Keratinocyte (primary cell): ENCODE measurements at regions not wholly inside any gene's neighbourhood (a gene's known extent, or its start where the extent isn't known, plus 50 kb on each side); places are given as distances from the start of the nearest gene placed in this dataset.

Experiments
- DNase-seq: peaks from one replicate; pipeline ENCODE4 v3.0.0-alpha.2; 2011; ENCODE audit warnings: low read depth, missing footprints, low spot score
- FAIRE-seq: peaks from 2 replicates; lab custom pipeline; 2011; peaks lifted over from hg19 to GRCh38; lab: Jason Lieb, UNC
- H2AFZ ChIP-seq: 2 replicates; pipeline ENCODE4 v1.6.0; 2012; ENCODE audit warnings: low read length, control low read depth, inconsistent platforms; ENCODE audit not compliant: control insufficient read depth
- H3K27ac ChIP-seq: 2 replicates; pipeline ENCODE4 v1.5.1; 2011; ENCODE audit warnings: low read length; ENCODE audit not compliant: control insufficient read depth, insufficient read depth
- H3K27me3 ChIP-seq: 3 replicates; pipeline ENCODE4 v1.6.0; 2011; ENCODE audit warnings: low read length; ENCODE audit not compliant: control insufficient read depth, insufficient read depth; ENCODE audit errors: extremely low read depth
- H3K36me3 ChIP-seq, 2 experiments: 2 replicates in 1 of 2; 3 replicates in 1 of 2; pipeline ENCODE4 v1.5.1; 2011; ENCODE audit warnings: low read length in 2 of 2, mild to moderate bottlenecking in 1 of 2; ENCODE audit not compliant: control insufficient read depth in 2 of 2, insufficient read depth in 2 of 2; ENCODE audit errors: extremely low read depth in 1 of 2
- H3K4me1 ChIP-seq: 3 replicates; pipeline ENCODE4 v1.5.1; 2011; ENCODE audit warnings: low read length; ENCODE audit not compliant: control insufficient read depth, insufficient read depth; ENCODE audit errors: extremely low read depth
- H3K4me2 ChIP-seq: 3 replicates; pipeline ENCODE4 v1.6.0; 2011; ENCODE audit warnings: low read depth, low read length; ENCODE audit not compliant: control insufficient read depth, insufficient read depth; ENCODE audit errors: extremely low read depth
- H3K4me3 ChIP-seq, 3 experiments: fragments of 200-600 bp in 1 of 3; sonication (generic) in 1 of 3; 2 replicates in 2 of 3; 3 replicates in 1 of 3; pipeline ENCODE4 v1.5.1; 2011 to 2016; ENCODE audit warnings: low read length in 3 of 3, mild to moderate bottlenecking in 3 of 3, control low read depth in 2 of 3, inconsistent platforms in 1 of 3, low read depth in 1 of 3, mixed read lengths in 1 of 3, mixed run types in 1 of 3, moderate library complexity in 1 of 3; ENCODE audit not compliant: control insufficient read depth in 2 of 3, insufficient read depth in 2 of 3; ENCODE audit errors: extremely low read depth in 1 of 3
- H3K79me2 ChIP-seq: 2 replicates; pipeline ENCODE4 v1.6.0; 2012; ENCODE audit warnings: low read length; ENCODE audit not compliant: control insufficient read depth, insufficient read depth
- H3K9ac ChIP-seq: 3 replicates; pipeline ENCODE4 v1.6.0; 2011; ENCODE audit warnings: low read length; ENCODE audit not compliant: control insufficient read depth, insufficient read depth; ENCODE audit errors: extremely low read depth
- H3K9me1 ChIP-seq: 3 replicates; pipeline ENCODE4 v1.6.0; 2011; ENCODE audit warnings: low read length; ENCODE audit not compliant: control insufficient read depth, insufficient read depth; ENCODE audit errors: extremely low read depth
- H3K9me3 ChIP-seq: 2 replicates; pipeline ENCODE4 v1.5.1; 2012; ENCODE audit warnings: low read depth, low read length; ENCODE audit not compliant: control insufficient read depth
- H4K20me1 ChIP-seq: 3 replicates; pipeline ENCODE4 v1.6.0; 2011; ENCODE audit warnings: low read length; ENCODE audit not compliant: control insufficient read depth, insufficient read depth; ENCODE audit errors: extremely low read depth
- CTCF ChIP-seq, 3 experiments: IDR thresholded peaks in 1 of 3; conservative IDR thresholded peaks in 1 of 3; optimal IDR thresholded peaks in 1 of 3; 2 replicates in 2 of 3; 3 replicates in 1 of 3; pipeline versions ENCODE3 to v1.5.1; 2011; ENCODE audit warnings: low read length in 3 of 3, mild to moderate bottlenecking in 3 of 3, moderate library complexity in 2 of 3, control low read depth in 1 of 3, inconsistent platforms in 1 of 3; ENCODE audit not compliant: insufficient read depth in 2 of 3; ENCODE audit errors: extremely low read depth in 1 of 3
- EZH2 ChIP-seq: IDR thresholded peaks from one replicate; pipeline ENCODE4 v1.6.1; 2012; ENCODE audit warnings: inconsistent platforms, mild to moderate bottlenecking, low read length, moderate library complexity
- dilution Hi-C: fragments of 300-500 bp; cut with MboI; formaldehyde crosslinking; loops from one replicate; pipeline ENCODE4 v1.7.0; 2020; ENCODE audit warnings: low sequenced_read_pairs; ENCODE audit not compliant: extremely low pct_ligation_motif_present

- Histone ChIP-seq H3K9ac (no peak overlapping the region), H3K4me2 (no peak overlapping the region), H3K9me3 (no peaks in the 10 kb centered on the region), H4K20me1 (no peaks in the 10 kb centered on the region), H3K4me1 (no peaks in the 10 kb centered on the region), H3K36me3 (no peaks in the 10 kb centered on the region), H3K27ac (no peak overlapping the region), H3K9me1 (no peaks in the 10 kb centered on the region), H3K27me3 (no peaks in the 10 kb centered on the region), H3K79me2 (no peaks in the 10 kb centered on the region), H2AFZ (no peak overlapping the region), H3K4me3 (no peak overlapping the region)
- DNase-seq (no peak), FAIRE-seq (no peak)
- dilution Hi-C loops = no loop called here
- TF ChIP-seq CTCF (optimal IDR thresholded peaks at IDR 0.05 in 1 of 3, IDR thresholded peaks at IDR 0.05 in 1 of 3, conservative IDR thresholded peaks at IDR 0.05 in 1 of 3; ENCODE audit: extremely low read depth in 1 of 3, insufficient read depth in 2 of 3, low read length in 3 of 3) (no peak), EZH2 (no peak)
Observed at GRCh38 chr2:201551901-201552300, 91.4 kb downstream of the TMEM237 start.

GRCh38 chr2:201546576-201546975 is 95.0 kb downstream of the STRADB start:
- Histone ChIP-seq H3K4me2 (no peak overlapping the region), H3K79me2 (no peaks in the 10 kb centered on the region), H3K36me3 (no peaks in the 10 kb centered on the region), H2AFZ (no peak overlapping the region), H3K9me3 (no peaks in the 10 kb centered on the region), H3K4me1 (no peaks in the 10 kb centered on the region), H3K27me3 (no peaks in the 10 kb centered on the region), H3K4me3 (no peak overlapping the region), H3K9me1 (no peaks in the 10 kb centered on the region), H3K27ac (no peak overlapping the region), H3K9ac (no peak overlapping the region), H4K20me1 (no peaks in the 10 kb centered on the region)
- dilution Hi-C loops = no loop called here
- TF ChIP-seq EZH2 (no peak), CTCF (optimal IDR thresholded peaks at IDR 0.05 in 1 of 3, IDR thresholded peaks at IDR 0.05 in 1 of 3, conservative IDR thresholded peaks at IDR 0.05 in 1 of 3; ENCODE audit: extremely low read depth in 1 of 3, insufficient read depth in 2 of 3, low read length in 3 of 3) (no peak)
- DNase-seq (no peak), FAIRE-seq (no peak)
